HG03039 (cell line): ENCODE measurements at regions not wholly inside any gene's neighbourhood (a gene's known extent, or its start where the extent isn't known, plus 50 kb on each side); places are given as distances from the start of the nearest gene placed in this dataset.
"Not testable (repeated sequence)": the region's sequence is repeated elsewhere in the genome, so short reads cannot be mapped to it uniquely, and the experiment has no call there.

Experiments used
- ATAC-seq: cut with Tn5 transposase; IDR thresholded peaks from one replicate; pipeline ENCODE4 v1.9.1; 2021; ENCODE audit warnings: mild to moderate bottlenecking, moderate library complexity; ENCODE audit not compliant: unreplicated experiment

DNA sequence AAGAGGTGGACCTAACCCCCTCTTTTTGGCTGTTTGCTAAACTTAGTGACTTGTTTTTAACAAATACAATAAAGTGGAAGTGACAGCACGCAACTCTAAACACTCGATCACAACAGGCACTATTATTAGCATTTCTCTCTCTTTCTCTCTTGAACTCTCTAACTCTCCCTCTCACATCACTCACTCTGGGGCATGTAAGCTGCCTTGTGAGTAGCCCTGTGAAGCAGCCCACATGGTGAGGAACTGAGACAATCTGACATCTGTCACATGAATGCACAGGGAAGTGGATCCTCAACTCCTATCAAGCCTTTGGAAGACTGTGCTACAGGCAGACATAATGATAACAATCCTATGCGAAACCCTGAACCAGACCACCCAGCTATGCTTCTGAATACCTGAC is 609.0 kb upstream of the CNTN5 start:
- no peak for ATAC-seq

DNA sequence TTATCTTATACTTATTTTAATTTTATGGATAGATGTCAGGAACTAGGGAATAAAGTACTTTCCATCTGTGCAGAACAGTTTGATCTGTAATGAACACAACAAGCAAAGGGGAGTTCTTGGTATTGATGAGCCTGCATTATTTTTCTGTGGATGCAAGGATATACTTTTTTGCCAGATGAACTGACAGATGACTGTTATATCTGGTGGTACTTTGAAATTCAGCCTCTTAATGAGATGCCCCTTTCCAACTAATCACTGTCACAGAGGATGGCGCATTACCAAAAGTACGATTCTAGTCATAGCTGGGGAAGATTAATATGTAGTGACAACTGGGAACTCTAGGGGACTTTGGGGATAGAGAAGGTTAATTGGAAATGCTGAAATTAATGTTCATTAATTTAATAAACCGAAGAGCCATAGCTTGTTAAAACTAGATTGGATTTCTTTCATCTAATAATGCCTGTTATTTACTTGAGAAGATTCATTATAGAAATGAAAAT is 603.4 kb upstream of the CNTN5 start:
- ATAC-seq: no peak

DNA sequence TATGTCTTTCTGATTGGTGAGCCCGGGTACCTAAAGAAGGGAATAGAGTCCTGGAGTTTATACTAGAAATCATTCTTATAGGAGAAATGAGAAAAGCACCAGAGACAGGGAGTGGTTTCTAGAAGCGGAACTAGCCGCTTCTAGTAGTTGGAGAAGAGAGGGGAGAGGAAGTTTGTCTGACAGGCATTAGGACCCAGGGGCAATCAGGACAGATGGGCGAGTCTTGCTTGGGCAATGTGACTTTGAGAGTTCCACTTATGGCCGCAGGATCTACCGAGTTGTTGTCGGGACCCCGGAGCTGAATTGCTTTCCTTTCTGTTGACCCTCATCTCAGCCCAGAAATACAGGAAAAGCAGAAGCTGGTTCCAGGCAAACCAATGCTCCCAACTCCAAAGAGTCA is 596.8 kb upstream of the CNTN5 start:
- ATAC-seq: no peak

DNA sequence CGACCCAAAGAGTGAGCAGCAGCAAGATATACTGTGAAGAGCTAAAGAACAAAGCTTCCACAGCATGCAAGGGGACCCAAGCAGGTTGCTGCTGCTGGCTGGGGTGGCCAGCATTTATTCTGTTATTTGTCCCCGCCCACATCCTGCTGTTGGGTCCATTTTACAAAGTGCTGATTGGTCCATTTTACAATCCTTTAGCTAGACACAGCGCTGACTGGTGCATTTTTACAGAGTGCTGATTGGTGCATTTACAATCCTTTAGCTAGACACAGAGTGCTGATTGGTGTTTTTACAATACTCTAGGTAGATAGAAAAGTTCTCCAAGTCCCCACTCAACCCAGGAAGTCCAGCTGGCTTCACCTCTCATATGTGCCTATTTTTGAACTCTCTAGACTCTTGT is 596.0 kb upstream of the CNTN5 start:
- not testable (repeated sequence) for ATAC-seq

DNA sequence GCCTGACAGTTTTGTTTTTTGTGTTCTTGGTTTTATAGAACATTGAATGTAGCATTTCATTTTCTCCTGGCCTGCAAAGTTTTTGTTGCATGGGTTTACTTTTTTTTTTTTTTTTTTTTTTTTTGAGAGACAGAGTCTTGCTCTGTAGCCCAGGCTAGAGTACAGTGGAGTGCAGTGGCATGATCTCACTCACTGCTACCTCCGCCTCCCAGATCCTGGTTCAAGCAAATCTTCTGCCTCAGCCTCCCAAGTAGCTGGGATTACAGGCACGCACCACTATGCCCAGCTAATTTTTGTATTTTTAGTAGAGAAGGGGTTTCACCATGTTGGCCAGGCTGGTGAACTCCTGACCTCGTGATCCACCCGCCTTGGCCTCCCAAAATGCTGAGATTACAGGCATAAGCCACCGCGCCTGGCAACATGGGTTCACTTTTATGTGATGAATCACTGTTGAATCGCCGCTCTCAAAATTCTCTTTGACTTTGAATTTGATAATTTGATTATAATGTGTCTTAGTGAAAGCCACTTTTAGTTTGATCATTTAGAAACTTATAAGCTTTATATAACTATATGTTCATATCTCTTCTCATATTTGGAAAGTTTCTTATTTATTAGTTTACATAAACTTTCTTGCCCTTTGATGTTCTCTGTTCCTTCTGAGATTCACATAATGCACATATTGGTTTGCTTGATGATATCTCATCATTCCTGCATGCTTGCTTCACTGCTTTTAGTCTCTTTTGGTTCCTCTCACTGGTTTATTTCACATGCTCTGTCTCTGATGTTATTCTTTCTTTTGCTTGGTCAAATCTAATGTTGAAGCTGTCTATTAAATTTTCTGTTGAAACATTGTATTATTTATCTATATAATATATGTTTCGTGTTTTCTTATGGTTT is 589.0 kb upstream of the CNTN5 start:
- no peak for ATAC-seq

DNA sequence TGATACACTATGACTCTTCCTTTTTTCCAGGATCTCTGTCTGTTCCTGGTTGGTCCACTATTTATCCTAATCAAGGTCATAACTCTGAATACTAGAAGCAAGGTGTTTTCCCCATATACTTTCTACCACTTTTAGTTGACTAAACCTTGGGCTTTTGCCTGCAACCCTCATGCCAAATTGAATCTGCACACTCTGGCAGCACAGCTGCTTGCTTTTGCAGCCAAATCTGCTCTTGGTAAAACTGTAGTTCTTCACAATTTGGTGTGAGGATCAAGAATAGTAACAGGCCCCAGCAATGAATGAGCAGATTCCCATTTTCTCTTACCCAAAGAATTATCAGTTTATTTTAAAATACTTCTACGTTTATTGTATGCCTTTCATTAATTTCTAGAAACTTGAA is 586.5 kb upstream of the CNTN5 start:
- ATAC-seq: no peak

DNA sequence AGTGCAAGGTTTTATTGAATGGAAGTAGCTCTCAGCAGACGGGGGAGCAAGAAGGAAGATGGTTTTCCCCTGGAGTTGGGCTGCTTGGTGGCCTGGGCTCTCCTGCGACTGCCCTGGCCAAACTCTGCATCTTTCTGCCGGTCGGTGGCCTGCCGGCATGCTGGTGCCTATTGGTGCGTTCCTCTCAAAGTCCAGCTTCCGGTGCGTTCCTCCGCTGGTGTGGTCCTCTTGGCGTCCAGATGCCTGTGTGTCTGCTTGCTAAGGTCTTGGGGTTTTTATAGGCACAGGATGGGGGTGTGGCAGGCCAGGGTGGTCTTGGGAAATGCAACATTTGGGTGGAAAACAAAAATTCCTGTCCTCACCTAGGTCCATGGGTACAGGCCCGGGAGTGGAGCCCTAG is 567.4 kb upstream of the CNTN5 start:
- ATAC-seq: no peak

DNA sequence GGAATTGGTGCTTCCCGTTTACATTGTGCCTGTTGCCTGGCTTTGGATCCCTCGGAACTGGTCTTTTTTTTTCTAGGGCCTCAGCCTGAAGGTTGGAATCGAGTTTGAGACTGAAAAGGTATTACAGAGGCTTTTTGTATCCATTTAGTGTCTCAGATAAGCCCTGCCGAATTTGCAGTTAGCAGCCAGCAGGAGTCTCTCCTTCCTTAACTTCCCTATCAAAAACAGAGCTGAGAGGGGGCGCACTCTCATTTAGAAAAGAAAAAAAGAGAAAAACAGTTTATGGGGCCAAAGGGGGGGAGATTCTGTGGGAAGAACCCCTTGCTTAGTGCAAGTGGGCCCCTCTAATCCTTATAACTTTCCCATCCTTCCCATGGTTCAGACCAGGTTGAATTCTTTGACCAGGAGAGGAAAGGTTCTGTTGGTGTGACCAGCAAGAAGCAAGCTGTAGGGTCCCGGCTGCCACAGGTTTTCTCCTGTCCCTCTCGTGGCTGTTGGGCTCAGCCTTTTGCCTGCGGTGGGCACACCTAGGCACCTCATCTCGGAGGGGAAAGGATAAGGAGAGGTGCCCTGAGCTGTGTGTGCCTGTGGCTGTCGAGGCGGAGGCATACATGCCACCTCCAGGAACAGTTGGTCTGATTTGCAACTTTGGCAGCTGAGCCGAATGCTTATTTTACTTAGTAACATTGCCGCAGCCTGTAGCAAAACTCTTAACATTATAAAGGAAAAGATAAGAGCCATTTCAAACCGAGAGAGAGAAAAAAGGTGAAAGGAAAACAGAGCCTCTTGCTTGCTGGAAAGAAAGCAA is 565.0 kb upstream of the CNTN5 start:
- no peak for ATAC-seq

DNA sequence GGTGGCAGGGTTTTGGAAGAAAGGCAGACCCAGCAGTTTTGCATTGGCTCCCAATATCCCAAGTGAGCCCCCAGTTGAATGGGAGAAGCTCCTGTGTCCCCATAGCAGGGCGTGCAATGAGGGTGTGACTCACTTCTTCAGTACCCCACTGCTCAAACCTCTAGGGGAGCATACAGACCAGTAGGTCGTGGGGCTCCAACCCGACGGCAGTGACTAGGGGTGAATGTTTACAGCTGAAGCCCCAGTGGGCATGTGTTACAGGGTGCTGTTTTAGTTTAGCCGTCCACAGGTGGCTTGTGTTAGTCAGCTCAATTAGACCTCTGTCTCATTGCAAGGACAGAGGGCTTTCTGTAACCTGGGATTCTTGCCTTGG is 564.5 kb upstream of the CNTN5 start:
- ATAC-seq: no peak

DNA sequence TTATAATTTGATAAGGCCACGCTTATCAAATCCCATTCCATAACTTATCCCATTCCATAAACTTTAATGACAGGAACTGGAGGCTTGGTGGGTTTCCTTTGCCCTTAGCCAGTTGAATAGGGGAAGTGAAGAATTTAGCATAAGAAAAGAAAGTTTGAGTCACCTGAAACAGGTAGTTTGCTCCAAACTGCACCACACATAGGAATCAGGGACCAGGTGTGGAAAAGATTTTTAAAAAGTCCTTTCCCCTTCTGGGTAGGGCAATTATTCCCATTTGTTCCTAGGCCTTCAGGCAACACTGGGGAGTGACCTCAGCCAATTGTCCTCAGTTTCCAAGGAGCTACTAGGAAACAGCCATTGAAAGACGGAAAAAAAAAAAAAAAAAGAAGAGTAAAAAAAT is 525.7 kb upstream of the CNTN5 start:
- no peak for ATAC-seq

DNA sequence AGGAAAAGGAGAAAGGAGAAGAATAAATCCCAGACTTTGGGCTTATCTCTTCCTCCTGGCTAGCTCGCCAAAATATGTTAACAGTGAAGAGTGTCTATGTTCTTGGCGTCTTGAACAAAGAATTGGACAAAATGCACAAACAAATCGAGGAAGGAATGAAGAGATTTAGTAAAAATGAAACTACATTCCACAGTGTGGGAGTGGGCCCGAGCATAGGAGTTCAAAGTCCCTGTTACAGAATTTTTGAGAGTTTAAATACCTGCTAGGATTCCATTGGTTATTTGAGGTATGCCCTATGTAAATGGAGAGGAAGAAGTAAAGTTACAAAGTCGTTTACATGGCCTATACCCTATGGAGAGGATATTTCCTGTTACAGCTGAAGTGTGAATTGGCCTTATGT is 525.1 kb upstream of the CNTN5 start:
- no peak for ATAC-seq

DNA sequence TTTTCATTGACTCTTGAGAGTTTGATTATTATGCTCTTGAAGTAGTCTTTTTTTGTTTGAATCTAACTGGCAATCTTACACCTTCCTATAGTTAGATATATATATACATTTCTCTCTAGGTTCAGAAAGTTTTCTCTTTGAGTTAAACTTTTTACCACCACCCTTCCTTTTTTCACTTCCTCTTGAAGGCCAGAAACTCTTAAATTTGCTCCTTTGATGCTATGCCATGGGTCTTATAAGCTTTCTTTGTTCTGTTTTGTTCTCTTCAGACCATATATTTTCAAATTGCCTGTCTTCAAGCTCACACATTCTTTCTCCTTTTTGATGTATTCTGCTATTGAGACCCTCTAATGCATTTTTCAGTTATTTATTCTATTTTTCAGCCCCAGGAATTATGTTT is 513.5 kb upstream of the CNTN5 start:
- ATAC-seq: no peak

DNA sequence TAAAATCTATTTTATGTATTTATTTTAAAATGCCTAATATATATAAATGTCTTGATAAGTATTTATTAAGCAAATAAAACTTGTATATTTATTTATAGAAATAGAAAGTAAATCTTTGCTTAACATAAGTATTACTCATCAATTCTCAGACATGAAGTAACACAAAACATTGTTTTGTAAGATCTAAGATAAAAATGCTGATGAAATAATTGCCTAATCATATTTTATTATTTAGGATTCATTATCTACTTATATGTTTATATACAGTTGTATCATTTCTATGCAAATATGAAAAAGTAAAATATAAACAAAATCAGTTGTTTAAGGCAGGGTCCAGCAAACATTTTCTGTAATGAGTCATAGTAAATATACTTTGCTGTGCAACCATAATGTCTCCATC is 507.8 kb upstream of the CNTN5 start:
- ATAC-seq: no peak

DNA sequence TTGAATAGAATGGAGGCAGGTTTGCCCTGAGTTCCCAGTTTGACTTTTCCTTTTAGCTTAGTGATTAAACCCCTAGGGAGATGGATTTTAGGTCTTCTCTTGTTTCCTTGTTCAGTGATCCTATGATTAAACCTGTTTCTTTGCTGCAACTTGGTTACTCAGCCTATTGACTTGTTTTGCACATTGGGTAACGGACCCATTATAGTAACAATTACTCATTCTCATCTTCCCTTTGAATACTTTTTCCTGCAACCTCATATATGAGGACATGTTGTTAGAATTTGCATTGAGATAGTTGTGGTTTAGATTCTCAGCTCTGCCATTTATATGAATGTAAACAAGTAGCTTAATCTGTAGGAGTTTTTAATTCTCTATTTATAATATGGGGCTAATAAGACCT is 489.2 kb upstream of the CNTN5 start:
- ATAC-seq: no peak

DNA sequence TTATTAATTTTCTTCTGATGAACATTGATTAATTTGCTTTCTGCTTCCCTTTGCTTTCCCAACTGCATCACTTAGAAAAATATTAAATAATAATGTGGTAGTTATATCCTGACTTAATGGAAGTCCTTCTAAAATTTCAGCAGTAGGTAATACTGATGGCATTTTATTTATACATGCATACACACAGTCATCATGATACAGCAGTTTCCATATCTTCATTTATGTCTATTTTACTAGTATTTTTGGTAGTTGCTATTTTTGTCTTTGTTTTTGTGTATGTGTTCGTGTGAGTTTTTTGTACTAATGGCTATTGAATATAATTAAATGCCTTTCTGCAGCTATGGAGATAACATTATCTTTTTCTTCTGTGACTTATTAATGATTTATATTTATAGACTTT is 484.7 kb upstream of the CNTN5 start:
- ATAC-seq: no peak

DNA sequence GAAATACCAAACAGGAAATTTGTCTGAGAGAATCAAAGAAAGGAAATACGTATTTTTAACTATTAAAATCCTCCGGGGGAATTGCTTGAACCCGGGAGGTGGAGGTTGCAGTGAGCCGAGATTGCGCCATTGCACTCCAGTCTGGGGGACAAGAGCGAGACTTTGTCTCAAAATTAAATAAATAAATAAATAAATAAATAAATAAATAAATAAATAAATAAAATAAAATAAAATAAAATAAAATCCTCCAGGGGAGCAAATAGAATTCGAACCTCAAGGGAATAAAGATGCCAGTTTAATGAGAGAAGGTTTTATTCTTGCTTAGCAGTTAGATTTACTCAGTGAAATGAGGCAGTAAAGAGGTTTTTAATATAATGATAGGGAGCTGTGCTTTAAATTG is 482.4 kb upstream of the CNTN5 start:
- not testable (repeated sequence) for ATAC-seq

DNA sequence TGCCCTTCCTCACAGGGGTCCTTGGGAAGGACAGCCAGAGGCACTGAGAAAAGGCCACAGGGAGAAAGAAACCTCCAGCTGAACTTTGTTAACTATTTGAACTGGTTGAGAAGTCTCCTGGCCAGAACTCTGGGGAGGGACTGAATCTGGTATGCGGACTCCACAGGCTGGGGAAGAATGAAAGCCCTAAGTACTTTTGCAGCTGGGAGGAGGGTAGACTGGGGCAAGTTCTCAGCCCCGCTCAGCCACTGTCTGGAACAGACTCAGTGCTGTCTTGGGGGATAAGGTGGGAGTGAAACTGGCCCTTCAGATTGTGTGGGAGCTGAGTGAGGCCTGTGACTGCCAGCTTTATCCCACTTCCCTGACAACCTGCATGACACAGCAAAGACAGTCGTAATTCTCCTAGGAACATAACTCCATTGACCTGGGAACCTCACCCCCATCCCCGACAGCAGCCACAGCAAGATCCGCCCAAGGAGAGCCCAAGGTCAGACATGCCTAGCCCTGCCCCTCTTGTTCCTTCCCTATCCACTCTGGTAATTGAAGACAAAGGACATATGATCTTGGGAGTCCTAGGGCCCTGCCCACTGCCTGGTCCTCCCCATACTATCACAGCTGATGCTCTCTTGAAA is 475.1 kb upstream of the CNTN5 start:
- ATAC-seq: no peak

DNA sequence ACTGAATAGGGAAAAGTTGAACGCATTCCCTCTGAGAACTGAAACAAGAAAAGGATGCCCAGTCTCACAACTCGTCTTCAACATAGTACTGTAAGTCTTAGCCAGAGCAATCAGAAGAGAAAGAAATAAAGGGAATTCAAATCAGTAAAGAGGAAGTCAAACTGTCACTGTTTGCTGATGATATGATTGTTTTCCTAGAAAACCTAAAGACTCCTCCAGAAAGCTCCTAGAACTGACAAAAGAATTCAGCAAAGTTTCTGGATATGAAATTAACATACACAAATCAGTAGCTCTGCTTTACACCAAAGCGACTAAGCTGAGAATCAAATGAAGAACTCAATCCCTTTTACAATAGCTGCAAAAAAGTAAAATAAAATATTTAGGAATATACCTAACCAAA is 471.2 kb upstream of the CNTN5 start:
- ATAC-seq: no peak

DNA sequence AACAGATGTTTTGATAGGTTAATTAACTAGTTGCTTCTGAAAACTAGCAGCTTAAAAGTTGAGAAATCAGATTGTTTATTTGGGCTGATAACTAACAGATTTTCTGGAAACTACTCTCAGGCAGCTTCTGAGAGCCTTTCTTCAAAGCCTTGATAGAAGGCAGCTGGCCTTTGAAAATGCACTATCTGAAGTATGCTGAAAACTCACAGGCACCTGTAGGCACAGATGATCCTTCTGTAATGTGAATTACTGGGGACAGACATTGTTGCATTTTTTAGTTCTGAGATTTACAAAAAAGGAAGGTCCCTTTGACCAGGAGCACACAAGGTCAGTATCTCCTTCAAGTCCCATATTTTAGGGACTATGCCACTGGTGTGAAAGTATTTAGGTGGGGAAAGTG is 460.8 kb upstream of the CNTN5 start:
- ATAC-seq: no peak

DNA sequence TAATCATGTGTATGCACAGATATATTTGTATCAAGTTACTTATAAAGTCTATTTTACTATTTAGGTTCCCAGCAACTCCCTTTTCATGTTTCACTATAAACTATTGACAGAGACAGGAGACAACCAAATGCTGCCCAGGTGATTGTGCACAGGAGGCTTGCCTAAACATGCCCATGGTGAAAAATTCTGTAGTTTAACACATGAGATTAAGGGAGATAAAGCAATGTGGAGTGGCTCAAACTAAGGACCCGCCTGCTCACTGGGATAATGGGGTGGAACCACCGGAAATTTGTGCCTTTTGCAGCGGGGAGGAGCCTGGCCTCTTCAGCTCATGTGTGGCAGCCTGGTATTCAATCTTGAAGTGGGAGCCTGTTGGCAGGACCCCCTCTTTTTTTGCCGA is 459.5 kb upstream of the CNTN5 start:
- no peak for ATAC-seq

DNA sequence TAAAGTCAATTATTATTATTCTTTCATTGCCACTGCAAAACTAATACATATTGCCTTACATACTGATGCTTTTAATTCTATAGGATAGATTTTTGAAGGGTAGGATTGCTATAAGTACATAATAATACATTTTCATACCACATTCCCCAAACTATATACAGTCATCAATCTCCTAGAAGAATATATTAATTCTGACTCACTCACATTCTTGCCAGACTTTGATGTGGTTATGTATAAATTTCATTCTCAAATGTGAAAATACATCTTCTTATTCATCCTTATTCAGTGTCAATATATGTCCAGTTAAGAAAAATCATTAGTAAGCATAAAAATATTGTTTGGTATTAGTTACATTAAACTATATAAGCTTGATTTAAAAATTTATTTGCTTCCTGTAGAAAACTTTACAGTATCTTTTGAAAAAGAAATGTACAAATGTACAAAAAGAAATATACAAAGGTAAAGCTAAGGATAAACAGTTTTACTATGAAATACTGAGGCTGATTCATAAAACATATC is 458.8 kb upstream of the CNTN5 start:
- ATAC-seq: no peak
